ENCODE measurements at regions not wholly inside any gene's neighbourhood (a gene's known extent, or its start where the extent isn't known, plus 50 kb on each side); places are given as distances from the start of the nearest gene placed in this dataset.

DNA sequence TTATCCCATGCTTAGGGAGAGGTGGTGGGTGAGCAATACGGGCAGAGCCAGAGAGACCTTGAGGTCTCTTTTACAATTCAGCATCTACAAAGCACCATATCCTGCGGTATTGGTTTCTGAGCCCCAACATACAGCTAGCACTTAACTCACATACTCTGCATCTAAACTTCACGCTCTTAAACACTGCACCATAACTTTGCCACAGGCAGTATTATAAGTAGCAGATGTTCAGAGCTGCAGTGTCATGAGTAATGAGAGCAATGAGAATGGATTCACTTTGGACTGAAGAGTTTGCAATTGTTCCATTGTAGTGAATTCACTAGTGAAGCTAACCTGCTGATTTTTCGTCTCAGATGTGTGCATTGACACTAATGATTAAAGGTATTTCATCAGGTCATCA is 93.8 kb downstream of the HS3ST1 start:
- Histone ChIP-seq H3K9ac (ENCODE audit: low read length) (no peak overlapping the region), H3K9me2 (ENCODE audit: insufficient read depth) (no peaks in the 10 kb centered on the region), H3K9me3 (ENCODE audit: control insufficient read depth in 1 of 2, insufficient read depth in 1 of 2, low read depth in 1 of 2, low read length in 2 of 2) (no peaks in the 10 kb centered on the region), H3K4me1 (ENCODE audit: control insufficient read depth in 1 of 2, insufficient read depth in 2 of 2, low read length in 2 of 2) (no peaks in the 10 kb centered on the region), H3K79me2 (ENCODE audit: insufficient read depth, low read length) (no peaks in the 10 kb centered on the region), H3K4me2 (ENCODE audit: low read length) (no peak overlapping the region), H3K36me3 (ENCODE audit: control insufficient read depth in 1 of 2, insufficient read depth in 2 of 2, low read length in 2 of 2) (no peaks in the 10 kb centered on the region), H2AFZ (ENCODE audit: low read depth, low read length, poor library complexity, severe bottlenecking) (no peak overlapping the region), H4K20me1 (ENCODE audit: insufficient read depth) (no peaks in the 10 kb centered on the region), H3K27me3 (ENCODE audit: insufficient read depth, low read length) (no peaks in the 10 kb centered on the region), H3K27ac (ENCODE audit: low read depth, low read length) (no peak overlapping the region), H3K4me3 (replicated peaks in 1 of 2; ENCODE audit: low read depth in 1 of 2, low read length in 2 of 2) (no peak overlapping the region)
- TF ChIP-seq SRF (IDR thresholded peaks at IDR 0.05; ENCODE audit: low read depth) = no peak
- no peak for TF ChIP-seq POLR2A (IDR thresholded peaks at IDR 0.05; ENCODE audit: borderline replicate concordance, extremely low read depth, insufficient read depth, insufficient read length)
- TF ChIP-seq ZNF274 (IDR thresholded peaks at IDR 0.05; ENCODE audit: low read depth, low read length) = no peak
- TF ChIP-seq RAD21 (IDR thresholded peaks at IDR 0.05; ENCODE audit: low read depth) = no peak
- TF ChIP-seq EGR1 (IDR thresholded peaks at IDR 0.05; ENCODE audit: low read depth) = no peak
- no peak for TF ChIP-seq YY1 (IDR thresholded peaks at IDR 0.05; ENCODE audit: extremely low read depth, insufficient replicate concordance, low read depth, low read length)
- TF ChIP-seq, protein P1, sequence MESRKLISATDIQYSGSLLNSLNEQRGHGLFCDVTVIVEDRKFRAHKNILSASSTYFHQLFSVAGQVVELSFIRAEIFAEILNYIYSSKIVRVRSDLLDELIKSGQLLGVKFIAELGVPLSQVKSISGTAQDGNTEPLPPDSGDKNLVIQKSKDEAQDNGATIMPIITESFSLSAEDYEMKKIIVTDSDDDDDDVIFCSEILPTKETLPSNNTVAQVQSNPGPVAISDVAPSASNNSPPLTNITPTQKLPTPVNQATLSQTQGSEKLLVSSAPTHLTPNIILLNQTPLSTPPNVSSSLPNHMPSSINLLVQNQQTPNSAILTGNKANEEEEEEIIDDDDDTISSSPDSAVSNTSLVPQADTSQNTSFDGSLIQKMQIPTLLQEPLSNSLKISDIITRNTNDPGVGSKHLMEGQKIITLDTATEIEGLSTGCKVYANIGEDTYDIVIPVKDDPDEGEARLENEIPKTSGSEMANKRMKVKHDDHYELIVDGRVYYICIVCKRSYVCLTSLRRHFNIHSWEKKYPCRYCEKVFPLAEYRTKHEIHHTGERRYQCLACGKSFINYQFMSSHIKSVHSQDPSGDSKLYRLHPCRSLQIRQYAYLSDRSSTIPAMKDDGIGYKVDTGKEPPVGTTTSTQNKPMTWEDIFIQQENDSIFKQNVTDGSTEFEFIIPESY (IDR thresholded peaks at IDR 0.05; ENCODE audit: extremely low read depth, insufficient replicate concordance, low read length) = no peak
- TF ChIP-seq ZFX (IDR thresholded peaks at IDR 0.05) = no peak
- no peak for TF ChIP-seq CEBPB (IDR thresholded peaks at IDR 0.05; ENCODE audit: low read depth)
- TF ChIP-seq, protein P2, sequence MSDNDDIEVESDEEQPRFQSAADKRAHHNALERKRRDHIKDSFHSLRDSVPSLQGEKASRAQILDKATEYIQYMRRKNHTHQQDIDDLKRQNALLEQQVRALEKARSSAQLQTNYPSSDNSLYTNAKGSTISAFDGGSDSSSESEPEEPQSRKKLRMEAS (IDR thresholded peaks at IDR 0.05) = no peak
- TF ChIP-seq SIN3A (IDR thresholded peaks at IDR 0.05; ENCODE audit: low read depth) = no peak
- TF ChIP-seq JUND (IDR thresholded peaks at IDR 0.05) = no peak
- TF ChIP-seq, protein P3, sequence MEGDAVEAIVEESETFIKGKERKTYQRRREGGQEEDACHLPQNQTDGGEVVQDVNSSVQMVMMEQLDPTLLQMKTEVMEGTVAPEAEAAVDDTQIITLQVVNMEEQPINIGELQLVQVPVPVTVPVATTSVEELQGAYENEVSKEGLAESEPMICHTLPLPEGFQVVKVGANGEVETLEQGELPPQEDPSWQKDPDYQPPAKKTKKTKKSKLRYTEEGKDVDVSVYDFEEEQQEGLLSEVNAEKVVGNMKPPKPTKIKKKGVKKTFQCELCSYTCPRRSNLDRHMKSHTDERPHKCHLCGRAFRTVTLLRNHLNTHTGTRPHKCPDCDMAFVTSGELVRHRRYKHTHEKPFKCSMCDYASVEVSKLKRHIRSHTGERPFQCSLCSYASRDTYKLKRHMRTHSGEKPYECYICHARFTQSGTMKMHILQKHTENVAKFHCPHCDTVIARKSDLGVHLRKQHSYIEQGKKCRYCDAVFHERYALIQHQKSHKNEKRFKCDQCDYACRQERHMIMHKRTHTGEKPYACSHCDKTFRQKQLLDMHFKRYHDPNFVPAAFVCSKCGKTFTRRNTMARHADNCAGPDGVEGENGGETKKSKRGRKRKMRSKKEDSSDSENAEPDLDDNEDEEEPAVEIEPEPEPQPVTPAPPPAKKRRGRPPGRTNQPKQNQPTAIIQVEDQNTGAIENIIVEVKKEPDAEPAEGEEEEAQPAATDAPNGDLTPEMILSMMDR (IDR thresholded peaks at IDR 0.05 in 2 of 3, conservative IDR thresholded peaks at IDR 0.05 in 1 of 3; ENCODE audit: borderline replicate concordance in 1 of 3, insufficient read depth in 1 of 3, low read depth in 2 of 3, low read length in 2 of 3) = no peak
- TF ChIP-seq ELF1 (IDR thresholded peaks at IDR 0.05; ENCODE audit: borderline replicate concordance, low read depth) = no peak
- TF ChIP-seq SP1 (IDR thresholded peaks at IDR 0.05; ENCODE audit: low read depth) = no peak
- ChIA-PET POLR2A (no interaction called here), RAD21 (ENCODE audit: low non-redundant PET in 1 of 2, low total read pairs in 2 of 2, uncharacterized antibody in 2 of 2, unreplicated experiment in 2 of 2) (no interaction called here), CTCF (no interaction called here)
- no peak for ATAC-seq
- intact Hi-C loops (cut with micrococcal nuclease) = no loop called here
- DNase-seq (ENCODE audit: low read depth, low spot score) = no peak
- no TSS peak for BruUV-seq (replicated peaks)
